Endodermal cell (in vitro differentiated cells): ENCODE measurements at regions not wholly inside any gene's neighbourhood (a gene's known extent, or its start where the extent isn't known, plus 50 kb on each side); places are given as distances from the start of the nearest gene placed in this dataset.

Experiments
- DNase-seq: peaks from one replicate; pipeline ENCODE4 v3.0.0-alpha.2; 2017
- H3K27ac ChIP-seq: 2 replicates; pipeline ENCODE4 v1.5.1; 2013; ENCODE audit warnings: mild to moderate bottlenecking, low read depth, low read length, moderate library complexity
- H3K27me3 ChIP-seq: 2 replicates; pipeline ENCODE4 v1.6.1; 2013; ENCODE audit warnings: mild to moderate bottlenecking, low read length, moderate library complexity; ENCODE audit not compliant: insufficient read depth, control insufficient read depth, poor library complexity, severe bottlenecking
- H3K36me3 ChIP-seq: 2 replicates; pipeline ENCODE4 v1.7.0; 2013; ENCODE audit warnings: mild to moderate bottlenecking, low read length, moderate library complexity; ENCODE audit not compliant: control insufficient read depth, insufficient read depth
- H3K4me1 ChIP-seq: one replicate; pipeline ENCODE4 v1.7.0; 2013; ENCODE audit warnings: low read length; ENCODE audit not compliant: control insufficient read depth, insufficient read depth
- H3K4me3 ChIP-seq: 2 replicates; pipeline ENCODE4 v1.5.1; 2013; ENCODE audit warnings: mild to moderate bottlenecking, low read length, moderate library complexity
- H3K9ac ChIP-seq: 2 replicates; pipeline ENCODE4 v1.6.1; 2013; ENCODE audit warnings: mild to moderate bottlenecking, low read length, moderate library complexity; ENCODE audit not compliant: poor library complexity, severe bottlenecking; ENCODE audit errors: extremely low read depth
- H3K9me3 ChIP-seq: 2 replicates; pipeline ENCODE4 v1.6.1; 2013; ENCODE audit warnings: mild to moderate bottlenecking, low read length, moderate library complexity; ENCODE audit not compliant: control insufficient read depth
- H3K27ac Mint-ChIP-seq: 2 replicates; pipeline ENCODE4 v1.8.0; 2020; ENCODE audit warnings: mixed read lengths
- H3K27me3 Mint-ChIP-seq: 2 replicates; pipeline ENCODE4 v1.8.0; 2021; ENCODE audit warnings: mild to moderate bottlenecking, mixed read lengths; ENCODE audit not compliant: insufficient read depth
- H3K36me3 Mint-ChIP-seq: 2 replicates; pipeline ENCODE4 v1.8.0; 2020; ENCODE audit warnings: low read depth, mixed read lengths
- H3K4me1 Mint-ChIP-seq: 2 replicates; pipeline ENCODE4 v1.8.0; 2020; ENCODE audit warnings: mixed read lengths
- H3K4me3 Mint-ChIP-seq: 2 replicates; pipeline ENCODE4 v1.8.0; 2020; ENCODE audit warnings: mild to moderate bottlenecking, moderate library complexity, mixed read lengths
- H3K9me3 Mint-ChIP-seq: 2 replicates; pipeline ENCODE4 v1.8.0; 2020; ENCODE audit warnings: mild to moderate bottlenecking, mixed read lengths
- CTCF ChIP-seq: fragments of 200-600 bp; sonication (generic); conservative IDR thresholded peaks from 2 replicates; pipeline ENCODE4 v1.5.0; 2021; ENCODE audit warnings: antibody characterized with exemption, mild to moderate bottlenecking
- WGBS, 2 experiments: methylation state at CpG; one replicate each; pipeline versions ENCODE4 v1.1.5 to v1.1.7; 2013; ENCODE audit warnings: missing lambda C conversion rate in 2 of 2, mixed read lengths in 1 of 2; ENCODE audit not compliant: insufficient coverage in 1 of 2, insufficient read length in 1 of 2; 5-methylcytosine and 5-hydroxymethylcytosine counted together

GRCh38 chr20:43361526-43361925, 96.2 kb upstream of the SRSF6 start:
- peaks cover 27% of the 10 kb centered on the region for H3K27me3 Mint-ChIP-seq
- no peaks in the 10 kb centered on the region for H3K27me3 ChIP-seq
- no peak overlapping the region for H3K4me3 ChIP-seq
- no peak overlapping the region for H3K27ac Mint-ChIP-seq
- H3K9ac ChIP-seq: no peak overlapping the region
- peaks cover 3% of the 10 kb centered on the region for H3K4me1 Mint-ChIP-seq
- no peak for DNase-seq
- no peak for TF ChIP-seq CTCF
- H3K36me3 ChIP-seq: no peaks in the 10 kb centered on the region
- H3K36me3 Mint-ChIP-seq: no peaks in the 10 kb centered on the region
- H3K27ac ChIP-seq: no peak overlapping the region
- H3K4me3 Mint-ChIP-seq: no peak overlapping the region
- no peaks in the 10 kb centered on the region for H3K9me3 Mint-ChIP-seq
- H3K4me1 ChIP-seq: no peaks in the 10 kb centered on the region
- 90 to 95% methylated on average over 4 of the region's 4 CpGs for WGBS, 2 experiments
- H3K9me3 ChIP-seq: no peaks in the 10 kb centered on the region

- no peak for TF ChIP-seq CTCF
- H3K27me3 Mint-ChIP-seq: peaks cover 30% of the 10 kb centered on the region
- no peaks in the 10 kb centered on the region for H3K9me3 Mint-ChIP-seq
- H3K27me3 ChIP-seq: no peaks in the 10 kb centered on the region
- H3K4me3 ChIP-seq: no peak overlapping the region
- no peak overlapping the region for H3K27ac Mint-ChIP-seq
- H3K9me3 ChIP-seq: no peaks in the 10 kb centered on the region
- H3K4me1 Mint-ChIP-seq: peaks cover 3% of the 10 kb centered on the region
- no peak overlapping the region for H3K9ac ChIP-seq
- no peaks in the 10 kb centered on the region for H3K4me1 ChIP-seq
- H3K36me3 Mint-ChIP-seq: no peaks in the 10 kb centered on the region
- WGBS, 2 experiments: 80 to 84% methylated on average over 1 to 8 of the region's 8 CpGs
- no peak overlapping the region for H3K27ac ChIP-seq
- no peak overlapping the region for H3K4me3 Mint-ChIP-seq
- H3K36me3 ChIP-seq: no peaks in the 10 kb centered on the region
- DNase-seq: no peak
Measured at GRCh38 chr20:43360016-43360415, 97.7 kb upstream of the SRSF6 start.

DNA sequence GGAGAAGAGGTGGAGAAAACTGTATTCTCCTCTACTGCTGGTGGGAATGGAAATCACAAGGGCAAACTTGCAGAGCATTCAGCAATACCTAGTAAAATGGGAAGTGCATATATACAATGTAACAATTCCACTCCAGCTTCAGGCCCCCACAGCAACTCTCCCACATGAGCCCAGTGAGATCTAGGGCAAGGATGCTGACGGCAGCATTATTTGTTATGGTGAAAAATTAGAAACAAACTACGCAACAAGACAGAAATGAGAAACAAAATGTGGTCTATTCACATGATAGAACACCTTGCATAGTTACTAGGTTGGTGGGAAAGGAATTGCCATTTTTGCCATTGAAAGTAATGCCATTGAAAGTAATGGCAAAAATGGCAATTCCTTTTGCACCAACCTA, 98.9 kb upstream of the SRSF6 start:
- Histone ChIP-seq H3K4me3 (no peak overlapping the region), H3K36me3 (no peaks in the 10 kb centered on the region), H3K4me1 (no peaks in the 10 kb centered on the region), H3K9me3 (no peaks in the 10 kb centered on the region), H3K9ac (no peak overlapping the region), H3K27ac (no peak overlapping the region), H3K27me3 (no peaks in the 10 kb centered on the region)
- no peaks in the 10 kb centered on the region for H3K9me3 Mint-ChIP-seq
- H3K4me3 Mint-ChIP-seq: no peak overlapping the region
- no peak overlapping the region for H3K27ac Mint-ChIP-seq
- peaks cover 29% of the 10 kb centered on the region for H3K27me3 Mint-ChIP-seq
- no peak for TF ChIP-seq CTCF
- H3K4me1 Mint-ChIP-seq: no peaks in the 10 kb centered on the region
- DNase-seq: no peak
- WGBS, 2 experiments: 94 to 100% methylated on average over 2 of the region's 2 CpGs
- H3K36me3 Mint-ChIP-seq: no peaks in the 10 kb centered on the region
